ENCODE measurements at regions not wholly inside any gene's neighbourhood (a gene's known extent, or its start where the extent isn't known, plus 50 kb on each side); places are given as distances from the start of the nearest gene placed in this dataset.
A peak's percentile ranks its signal among the peaks of the same experiment; 100 is the strongest.

DNA sequence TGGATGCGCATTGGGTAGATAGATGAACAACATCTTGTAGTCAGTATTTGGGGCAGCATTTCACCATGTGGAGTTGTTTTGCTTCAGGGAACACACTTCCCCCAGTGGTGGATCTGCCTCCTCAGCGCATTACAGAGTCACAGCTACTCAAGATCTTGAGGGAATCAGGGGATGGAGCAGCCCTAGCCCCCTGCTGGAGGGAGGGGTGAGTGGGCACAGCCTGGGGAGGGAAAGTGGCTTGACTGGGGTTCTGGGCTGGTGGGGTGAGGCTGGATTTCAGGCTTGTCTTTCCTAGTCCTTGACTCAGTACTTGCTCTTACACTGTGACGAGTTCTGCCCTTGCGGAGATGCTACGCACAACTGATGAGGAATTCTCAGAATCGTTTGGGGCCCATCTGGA, 271.0 kb upstream of the HS6ST1 start:
- H3K4me3 ChIP-seq (ENCODE audit: low read depth, low read length), result no peak overlapping the region
- no peak for TF ChIP-seq CTCF (IDR thresholded peaks at IDR 0.05; ENCODE audit: insufficient read depth, low read length)
- DNase-seq (ENCODE audit: low read depth), result no peak

DNA sequence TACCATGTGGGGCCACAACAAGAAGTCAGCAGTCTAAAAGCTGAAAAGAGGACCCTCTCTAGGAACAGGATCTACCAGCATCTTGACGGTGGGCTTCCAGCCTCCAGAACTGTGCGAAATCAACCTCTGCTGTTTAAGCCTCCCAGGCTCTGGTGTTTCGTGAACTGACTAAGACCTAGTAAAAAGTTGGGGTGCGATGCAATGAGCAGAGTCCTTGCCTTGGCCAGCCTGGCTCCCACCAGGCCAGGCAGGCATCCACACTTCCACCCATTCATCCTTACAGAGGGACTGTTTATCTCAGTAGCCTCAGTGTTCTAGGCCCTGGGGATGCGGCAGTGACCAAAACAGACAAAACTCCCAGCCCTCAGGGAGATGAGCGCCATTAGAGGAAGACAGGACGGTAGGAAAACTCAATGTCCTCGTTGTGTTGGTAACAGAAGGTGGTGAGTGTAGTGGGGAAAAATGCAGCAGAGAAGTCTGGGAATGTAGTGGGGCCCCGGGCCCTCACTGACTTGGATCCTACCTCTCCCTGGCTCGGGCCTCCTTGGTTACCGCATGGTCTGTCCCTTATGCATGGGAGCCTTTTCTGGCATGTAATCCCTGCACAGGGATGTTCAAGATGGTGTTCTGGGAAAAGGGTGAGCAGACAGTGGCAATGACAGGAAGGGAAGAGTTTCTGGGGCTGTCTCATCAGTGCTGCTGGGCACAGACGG, 271.8 kb upstream of the HS6ST1 start:
- no peak for DNase-seq (ENCODE audit: low read depth)
- no peak for TF ChIP-seq CTCF (IDR thresholded peaks at IDR 0.05; ENCODE audit: insufficient read depth, low read length)
- no peak overlapping the region for H3K4me3 ChIP-seq (ENCODE audit: low read depth, low read length)

GRCh38 chr2:128591022-128591860, 272.6 kb upstream of the HS6ST1 start:
- TF ChIP-seq CTCF (IDR thresholded peaks at IDR 0.05; ENCODE audit: insufficient read depth, low read length), result no peak
- DNase-seq (ENCODE audit: low read depth), result no peak
- H3K4me3 ChIP-seq (ENCODE audit: low read depth, low read length), result no peak overlapping the region

- TF ChIP-seq CTCF (IDR thresholded peaks at IDR 0.05; ENCODE audit: insufficient read depth, low read length), result no peak
- DNase-seq (ENCODE audit: low read depth), result no peak
- H3K4me3 ChIP-seq (ENCODE audit: low read depth, low read length), result no peak overlapping the region
Observed at GRCh38 chr2:128591861-128592822, 273.5 kb upstream of the HS6ST1 start.

GRCh38 chr2:128593518-128593878, 274.8 kb upstream of the HS6ST1 start:
- no peak for TF ChIP-seq CTCF (IDR thresholded peaks at IDR 0.05; ENCODE audit: insufficient read depth, low read length)
- no peak overlapping the region for H3K4me3 ChIP-seq (ENCODE audit: low read depth, low read length)
- no peak for DNase-seq (ENCODE audit: low read depth)

DNA sequence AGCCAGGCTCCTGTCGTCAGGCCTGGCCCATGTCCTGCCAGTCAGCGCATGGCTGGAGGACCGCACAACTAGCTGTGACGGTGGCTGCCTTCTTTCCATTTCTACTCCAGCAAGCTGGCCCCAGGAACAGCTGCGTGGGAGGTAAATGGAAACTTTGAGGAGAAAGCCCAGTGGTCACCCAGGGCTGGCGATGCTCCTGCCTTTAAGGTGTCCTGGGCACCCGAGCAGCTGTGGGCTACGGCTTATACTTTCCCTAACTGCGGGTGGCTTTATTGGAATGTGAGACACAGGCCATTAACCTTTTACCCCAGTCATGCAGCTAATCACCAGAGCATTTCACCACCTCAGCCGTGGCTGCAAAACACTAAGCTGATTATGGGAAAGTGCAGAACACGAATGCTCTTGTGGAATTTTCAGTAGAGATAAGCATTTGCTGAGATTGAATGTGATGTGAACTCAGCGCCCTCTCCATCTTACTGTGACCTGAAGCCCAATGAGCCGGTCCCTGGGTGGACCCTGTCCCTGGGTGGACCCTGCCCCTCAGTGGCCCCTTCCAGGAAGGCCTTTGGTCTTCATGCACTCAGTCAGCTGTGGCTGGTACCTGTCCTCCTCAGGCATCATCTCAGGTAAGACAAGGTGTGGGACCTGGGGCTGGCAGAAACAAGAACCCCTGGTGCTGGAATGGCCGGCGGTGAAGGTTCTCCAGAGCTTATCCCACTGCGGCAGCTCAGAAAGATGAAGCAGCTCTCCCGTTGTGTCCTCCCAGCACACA, 275.4 kb upstream of the HS6ST1 start:
- DNase-seq (ENCODE audit: low read depth), result peak; percentile 12
- H3K4me3 ChIP-seq (ENCODE audit: low read depth, low read length), result no peak overlapping the region
- TF ChIP-seq CTCF (IDR thresholded peaks at IDR 0.05; ENCODE audit: insufficient read depth, low read length), result no peak

Data from fibroblast of the aortic adventitia (primary cell).